GM10266 (cell line): ENCODE measurements at regions not wholly inside any gene's neighbourhood (a gene's known extent, or its start where the extent isn't known, plus 50 kb on each side); places are given as distances from the start of the nearest gene placed in this dataset.

ENCODE experiments used
- DNase-seq: peaks from one replicate; pipeline ENCODE4 v3.0.0; 2012; ENCODE audit errors: extremely low spot score
- CTCF ChIP-seq: IDR thresholded peaks from 2 replicates; pipeline ENCODE4 v1.5.1; 2012; ENCODE audit warnings: mild to moderate bottlenecking, low read depth; ENCODE audit not compliant: control insufficient read depth, insufficient read depth; ENCODE audit errors: missing control alignments

GRCh38 chr6:97864366-97864765 lies 581.4 kb upstream of the MMS22L start:
- no peak for TF ChIP-seq CTCF
- DNase-seq, result no peak

- no peak for TF ChIP-seq CTCF
These were observed 581.8 kb upstream of the MMS22L start for GRCh38 chr6:97864826-97865225.

GRCh38 chr6:97865612-97866011 lies 582.6 kb upstream of the MMS22L start:
- TF ChIP-seq CTCF, result no peak

More at GRCh38 chr6:97864826-97865225, 581.8 kb upstream of the MMS22L start:
- no peak for DNase-seq

GRCh38 chr6:97866616-97867015 lies 583.6 kb upstream of the MMS22L start:
- TF ChIP-seq CTCF, result no peak
- no peak for DNase-seq

More at GRCh38 chr6:97865612-97866011, 582.6 kb upstream of the MMS22L start:
- DNase-seq, result no peak

GRCh38 chr6:97867177-97867576 lies 584.2 kb upstream of the MMS22L start:
- DNase-seq, result no peak
- no peak for TF ChIP-seq CTCF

- no peak for TF ChIP-seq CTCF
- no peak for DNase-seq
These were observed 587.3 kb upstream of the MMS22L start for GRCh38 chr6:97870273-97870672.

- DNase-seq, result no peak
- no peak for TF ChIP-seq CTCF
These were observed 593.7 kb upstream of the MMS22L start for GRCh38 chr6:97876711-97877110.
